Fibroblast of skin of scalp (primary cell): ENCODE measurements at regions not wholly inside any gene's neighbourhood (a gene's known extent, or its start where the extent isn't known, plus 50 kb on each side); places are given as distances from the start of the nearest gene placed in this dataset.
A peak's percentile ranks its signal among the peaks of the same experiment; 100 is the strongest.
"Not testable (repeated sequence)": the region's sequence is repeated elsewhere in the genome, so short reads cannot be mapped to it uniquely, and the experiment has no call there.

Source experiments
- DNase-seq: peaks from one replicate; pipeline ENCODE4 v3.0.0-alpha.2; 2013

- DNase-seq = no peak
Observed at GRCh38 chr13:34369931-34370330, 552.0 kb downstream of the RFC3 start.

GRCh38 chr13:34371108-34371507, 553.2 kb downstream of the RFC3 start:
- DNase-seq = no peak

- no peak for DNase-seq
Observed at GRCh38 chr13:34371645-34372395, 553.9 kb downstream of the RFC3 start.

- no peak for DNase-seq
Observed at GRCh38 chr13:34372581-34372980, 554.6 kb downstream of the RFC3 start.

- DNase-seq = no peak
Observed at GRCh38 chr13:34376483-34376882, 558.5 kb downstream of the RFC3 start.

- DNase-seq = no peak
Observed at GRCh38 chr13:34381228-34381627, 560.8 kb upstream of the NBEA start.

- DNase-seq = no peak
Observed at GRCh38 chr13:34383728-34384127, 558.3 kb upstream of the NBEA start.

- DNase-seq = not testable (repeated sequence)
Observed at GRCh38 chr13:34386229-34386628, 555.8 kb upstream of the NBEA start.

GRCh38 chr13:34391076-34391475, 551.0 kb upstream of the NBEA start:
- DNase-seq = peak; percentile 64

- peak; percentile 59 for DNase-seq
Observed at GRCh38 chr13:34401696-34402095, 540.4 kb upstream of the NBEA start.

- DNase-seq = no peak
Observed at GRCh38 chr13:34405410-34406181, 536.5 kb upstream of the NBEA start.

GRCh38 chr13:34408640-34409039, 533.4 kb upstream of the NBEA start:
- no peak for DNase-seq

- no peak for DNase-seq
Observed at GRCh38 chr13:34409496-34410182, 532.4 kb upstream of the NBEA start.

- DNase-seq = no peak
Observed at GRCh38 chr13:34410678-34411077, 531.4 kb upstream of the NBEA start.

- DNase-seq = no peak
Observed at GRCh38 chr13:34411177-34411576, 530.9 kb upstream of the NBEA start.

GRCh38 chr13:34411894-34412293, 530.2 kb upstream of the NBEA start:
- no peak for DNase-seq

GRCh38 chr13:34412295-34412694, 529.8 kb upstream of the NBEA start:
- DNase-seq = no peak

GRCh38 chr13:34412817-34413375, 529.2 kb upstream of the NBEA start:
- DNase-seq = no peak

- DNase-seq = no peak
Observed at GRCh38 chr13:34413538-34414210, 528.4 kb upstream of the NBEA start.

- DNase-seq = no peak
Observed at GRCh38 chr13:34414616-34415015, 527.5 kb upstream of the NBEA start.

GRCh38 chr13:34416971-34417380, 525.1 kb upstream of the NBEA start:
- DNase-seq = peak; percentile 49

GRCh38 chr13:34417896-34418295, 524.2 kb upstream of the NBEA start:
- DNase-seq = no peak

GRCh38 chr13:34419025-34419424, 523.0 kb upstream of the NBEA start:
- no peak for DNase-seq
